Stimulated activated naive CD8-positive, alpha-beta T cell treated with anti-CD3 and anti-CD28 coated beads, Interleukin-15, Interleukin-2, amounts not matched to agents 100 U/mL and 50 U/mL, for 24 hours (primary cell): ENCODE measurements at regions not wholly inside any gene's neighbourhood (a gene's known extent, or its start where the extent isn't known, plus 50 kb on each side); places are given as distances from the start of the nearest gene placed in this dataset.
"Not testable (repeated sequence)": the region's sequence is repeated elsewhere in the genome, so short reads cannot be mapped to it uniquely, and the experiment has no call there.

Experiments
- ATAC-seq: fragments of 150-1000 bp; cut with Tn5 transposase; one replicate; pipeline ENCODE4 v1.10.0; 2021
- DNase-seq: peaks from one replicate; pipeline ENCODE4 v3.0.0; 2021

- no peak for ATAC-seq
- DNase-seq = no peak
Measured at GRCh38 chr7:69198250-69198649, 400.0 kb upstream of the AUTS2 start.

GRCh38 chr7:69199041-69199440, 399.2 kb upstream of the AUTS2 start:
- DNase-seq (no peak), ATAC-seq (no peak)

- DNase-seq (no peak), ATAC-seq (no peak)
Measured at GRCh38 chr7:69199661-69200060, 398.6 kb upstream of the AUTS2 start.

GRCh38 chr7:69203871-69204270, 394.4 kb upstream of the AUTS2 start:
- no peak for ATAC-seq
- no peak for DNase-seq

- no peak for DNase-seq
- ATAC-seq = no peak
Measured at GRCh38 chr7:69204943-69205342, 393.3 kb upstream of the AUTS2 start.

- DNase-seq = no peak
- no peak for ATAC-seq
Measured at GRCh38 chr7:69205581-69205980, 392.7 kb upstream of the AUTS2 start.

GRCh38 chr7:69208276-69208675, 390.0 kb upstream of the AUTS2 start:
- ATAC-seq = no peak
- DNase-seq = no peak

- DNase-seq = no peak
- ATAC-seq = no peak
Measured at GRCh38 chr7:69208848-69209247, 389.4 kb upstream of the AUTS2 start.

- no peak for ATAC-seq
- no peak for DNase-seq
Measured at GRCh38 chr7:69211336-69211735, 386.9 kb upstream of the AUTS2 start.

- DNase-seq = no peak
- no peak for ATAC-seq
Measured at GRCh38 chr7:69211739-69212138, 386.5 kb upstream of the AUTS2 start.

- no peak for DNase-seq
- ATAC-seq = no peak
Measured at GRCh38 chr7:69213878-69214277, 384.4 kb upstream of the AUTS2 start.

- ATAC-seq = not testable (repeated sequence)
Measured at GRCh38 chr7:69215516-69215915, 382.8 kb upstream of the AUTS2 start.

GRCh38 chr7:69217516-69218350, 380.5 kb upstream of the AUTS2 start:
- ATAC-seq (no peak), DNase-seq (no peak)

More at GRCh38 chr7:69215516-69215915, 382.8 kb upstream of the AUTS2 start:
- not testable (repeated sequence) for DNase-seq

GRCh38 chr7:69218576-69218975, 379.7 kb upstream of the AUTS2 start:
- ATAC-seq (no peak), DNase-seq (no peak)

GRCh38 chr7:69219381-69219780, 378.9 kb upstream of the AUTS2 start:
- ATAC-seq (no peak), DNase-seq (no peak)

GRCh38 chr7:69225259-69225943, 372.9 kb upstream of the AUTS2 start:
- DNase-seq = no peak
- ATAC-seq = no peak

- DNase-seq (no peak), ATAC-seq (no peak)
Measured at GRCh38 chr7:69228212-69228811, 370.0 kb upstream of the AUTS2 start.

GRCh38 chr7:69232445-69233376, 365.6 kb upstream of the AUTS2 start:
- DNase-seq = no peak
- ATAC-seq = no peak

- ATAC-seq (no peak), DNase-seq (no peak)
Measured at GRCh38 chr7:69237541-69237940, 360.7 kb upstream of the AUTS2 start.

GRCh38 chr7:69243016-69243415, 355.3 kb upstream of the AUTS2 start:
- DNase-seq (no peak), ATAC-seq (no peak)

GRCh38 chr7:69244701-69245100, 353.6 kb upstream of the AUTS2 start:
- DNase-seq (no peak), ATAC-seq (no peak)

GRCh38 chr7:69245646-69246045, 352.6 kb upstream of the AUTS2 start:
- DNase-seq = no peak
- ATAC-seq = no peak
